CD4-positive, alpha-beta memory T cell (primary cell): ENCODE measurements at regions not wholly inside any gene's neighbourhood (a gene's known extent, or its start where the extent isn't known, plus 50 kb on each side); places are given as distances from the start of the nearest gene placed in this dataset.

Experiments
- CTCF ChIA-PET: fragments of 350-600 bp; sonication (Branson Sonifier 250); formaldehyde crosslinking; loops from one replicate; lab custom pipeline; 2021; ENCODE audit warnings: inconsistent platforms; ENCODE audit not compliant: partially characterized antibody; lab: Charles Lee
- POLR2A ChIA-PET: fragments of 350-600 bp; sonication (Branson Sonifier 250); formaldehyde crosslinking; loops from one replicate; lab custom pipeline; 2021; ENCODE audit not compliant: partially characterized antibody; lab: Charles Lee
- DNase-seq, 5 donors: peaks; one replicate each; pipeline versions ENCODE4 v3.0.0 to v3.0.0-alpha.2; 2020 to 2022; ENCODE audit warnings: mixed read lengths in 1 of 5
- H3K27ac ChIP-seq: one replicate; pipeline ENCODE4 v1.7.0; 2013; ENCODE audit warnings: low read depth, low read length
- H3K27me3 ChIP-seq: 2 replicates; pipeline ENCODE4 v1.7.0; 2013; ENCODE audit warnings: mild to moderate bottlenecking, low read length, moderate library complexity; ENCODE audit not compliant: insufficient read depth
- H3K36me3 ChIP-seq: 2 replicates; pipeline ENCODE4 v1.7.0; 2013; ENCODE audit warnings: mild to moderate bottlenecking, low read length, moderate library complexity; ENCODE audit not compliant: insufficient read depth
- H3K4me1 ChIP-seq: 2 replicates; pipeline ENCODE4 v1.7.0; 2013; ENCODE audit warnings: mild to moderate bottlenecking, low read length, moderate library complexity; ENCODE audit not compliant: insufficient read depth
- H3K4me3 ChIP-seq, 2 donors: one replicate each; pipeline ENCODE4 v1.7.0; 2013; ENCODE audit warnings: low read length in 2 of 2, mild to moderate bottlenecking in 1 of 2
- H3K9me3 ChIP-seq, 2 donors: one replicate each; pipeline ENCODE4 v1.7.0; 2013; ENCODE audit warnings: low read length in 2 of 2, control low read depth in 1 of 2; ENCODE audit not compliant: control insufficient read depth in 1 of 2
- H3K27ac Mint-ChIP-seq, 7 donors: one replicate each; pipeline ENCODE4 v1.8.0; 2020 to 2021; ENCODE audit warnings: mixed read lengths in 7 of 7, mild to moderate bottlenecking in 6 of 7, inconsistent platforms in 3 of 7, moderate library complexity in 3 of 7
- H3K27me3 Mint-ChIP-seq, 2 donors: one replicate each; pipeline ENCODE4 v1.8.0; 2020 to 2021; ENCODE audit warnings: mixed read lengths in 2 of 2
- H3K36me3 Mint-ChIP-seq, 2 donors: one replicate each; pipeline ENCODE4 v1.8.0; 2020 to 2021; ENCODE audit warnings: mixed read lengths in 2 of 2, inconsistent platforms in 1 of 2, mild to moderate bottlenecking in 1 of 2
- H3K4me1 Mint-ChIP-seq, 4 donors: one replicate each; pipeline ENCODE4 v1.8.0; 2020 to 2021; ENCODE audit warnings: mixed read lengths in 4 of 4, mild to moderate bottlenecking in 1 of 4
- H3K4me3 Mint-ChIP-seq, 8 donors: one replicate each; pipeline ENCODE4 v1.8.0; 2020 to 2021; ENCODE audit warnings: mixed read lengths in 8 of 8, mild to moderate bottlenecking in 7 of 8, moderate library complexity in 6 of 8, inconsistent platforms in 3 of 8
- H3K9me3 Mint-ChIP-seq, 8 donors: one replicate each; pipeline ENCODE4 v1.8.0; 2020 to 2021; ENCODE audit warnings: mixed read lengths in 8 of 8, mild to moderate bottlenecking in 5 of 8, inconsistent platforms in 3 of 8, moderate library complexity in 1 of 8
- intact Hi-C: fragments of 100-400 bp; cut with micrococcal nuclease; formaldehyde crosslinking; loops from one replicate; pipeline ENCODE4 v1.15.1; 2023

GRCh38 chr3:161851941-161852566, 355.4 kb downstream of the OTOL1 start:
- no peaks in the 10 kb centered on the region for H3K4me1 ChIP-seq
- Mint-ChIP-seq H3K27me3 (no peaks in the 10 kb centered on the region), H3K4me1 (no peaks in the 10 kb centered on the region), H3K4me3 (no peak overlapping the region), H3K27ac (no peak overlapping the region), H3K9me3 (peaks cover 0 to 7% (median 2%) of the 10 kb centered on the region in 8 donors), H3K36me3 (no peaks in the 10 kb centered on the region)
- no peak for DNase-seq
- ChIA-PET POLR2A (no interaction called here), CTCF (no interaction called here)
- no peak overlapping the region for H3K27ac ChIP-seq
- intact Hi-C loops: no loop called here
- H3K27me3 ChIP-seq: no peaks in the 10 kb centered on the region
- H3K36me3 ChIP-seq: no peaks in the 10 kb centered on the region
- no peak overlapping the region for H3K4me3 ChIP-seq
- H3K9me3 ChIP-seq: no peaks in the 10 kb centered on the region

- no peak overlapping the region for H3K4me3 Mint-ChIP-seq
- H3K36me3 Mint-ChIP-seq: no peaks in the 10 kb centered on the region
- Histone ChIP-seq H3K27ac (no peak overlapping the region), H3K4me3 (no peak overlapping the region), H3K36me3 (no peaks in the 10 kb centered on the region), H3K4me1 (no peaks in the 10 kb centered on the region), H3K9me3 (no peaks in the 10 kb centered on the region), H3K27me3 (no peaks in the 10 kb centered on the region)
- no peak for DNase-seq
- peaks cover 0 to 7% (median 2%) of the 10 kb centered on the region in 8 donors for H3K9me3 Mint-ChIP-seq
- no peak overlapping the region for H3K27ac Mint-ChIP-seq
- intact Hi-C loops: no loop called here
- ChIA-PET POLR2A (no interaction called here), CTCF (no interaction called here)
- no peaks in the 10 kb centered on the region for H3K4me1 Mint-ChIP-seq
- H3K27me3 Mint-ChIP-seq: no peaks in the 10 kb centered on the region
Observed at GRCh38 chr3:161852744-161853143, 356.1 kb downstream of the OTOL1 start.

- H3K27me3 ChIP-seq: no peaks in the 10 kb centered on the region
- Mint-ChIP-seq H3K27me3 (no peaks in the 10 kb centered on the region), H3K4me1 (no peaks in the 10 kb centered on the region), H3K4me3 (no peak overlapping the region), H3K27ac (no peak overlapping the region), H3K9me3 (peaks cover 0 to 6% (median 1%) of the 10 kb centered on the region in 8 donors), H3K36me3 (no peaks in the 10 kb centered on the region)
- DNase-seq: no peak
- no peaks in the 10 kb centered on the region for H3K4me1 ChIP-seq
- H3K36me3 ChIP-seq: no peaks in the 10 kb centered on the region
- H3K27ac ChIP-seq: no peak overlapping the region
- H3K9me3 ChIP-seq: no peaks in the 10 kb centered on the region
- ChIA-PET POLR2A (no interaction called here), CTCF (no interaction called here)
- no peak overlapping the region for H3K4me3 ChIP-seq
- intact Hi-C loops: no loop called here
Observed at GRCh38 chr3:161854232-161854771, 357.7 kb downstream of the OTOL1 start.

GRCh38 chr3:161859057-161859456, 362.4 kb downstream of the OTOL1 start:
- H3K27me3 ChIP-seq: no peaks in the 10 kb centered on the region
- CTCF ChIA-PET: no interaction called here
- no peaks in the 10 kb centered on the region for H3K36me3 Mint-ChIP-seq
- no peak for DNase-seq
- POLR2A ChIA-PET: no interaction called here
- H3K9me3 Mint-ChIP-seq: peaks cover 0 to 9% (median 0%) of the 10 kb centered on the region in 8 donors
- no peak overlapping the region for H3K4me3 Mint-ChIP-seq
- H3K4me1 ChIP-seq: no peaks in the 10 kb centered on the region
- no peaks in the 10 kb centered on the region for H3K27me3 Mint-ChIP-seq
- no peak overlapping the region for H3K4me3 ChIP-seq
- no peak overlapping the region for H3K27ac ChIP-seq
- no peaks in the 10 kb centered on the region for H3K36me3 ChIP-seq
- no peaks in the 10 kb centered on the region for H3K4me1 Mint-ChIP-seq
- H3K27ac Mint-ChIP-seq: no peak overlapping the region
- intact Hi-C loops: no loop called here
- H3K9me3 ChIP-seq: no peaks in the 10 kb centered on the region

- Mint-ChIP-seq H3K27me3 (no peaks in the 10 kb centered on the region), H3K9me3 (peaks cover 0 to 9% (median 0%) of the 10 kb centered on the region in 8 donors), H3K36me3 (no peaks in the 10 kb centered on the region), H3K4me1 (no peaks in the 10 kb centered on the region), H3K27ac (no peak overlapping the region), H3K4me3 (no peak overlapping the region)
- Histone ChIP-seq H3K36me3 (no peaks in the 10 kb centered on the region), H3K27ac (no peak overlapping the region), H3K4me1 (no peaks in the 10 kb centered on the region), H3K27me3 (no peaks in the 10 kb centered on the region), H3K9me3 (no peaks in the 10 kb centered on the region), H3K4me3 (no peak overlapping the region)
- POLR2A ChIA-PET: no interaction called here
- intact Hi-C loops: no loop called here
- no peak for DNase-seq
- CTCF ChIA-PET: no interaction called here
Observed at GRCh38 chr3:161859865-161860450, 363.4 kb downstream of the OTOL1 start.

GRCh38 chr3:161863775-161864174, 367.2 kb downstream of the OTOL1 start:
- no peaks in the 10 kb centered on the region for H3K36me3 Mint-ChIP-seq
- no peak overlapping the region for H3K27ac ChIP-seq
- H3K4me3 ChIP-seq: no peak overlapping the region
- intact Hi-C loops: no loop called here
- DNase-seq: no peak
- ChIA-PET POLR2A (no interaction called here), CTCF (no interaction called here)
- H3K9me3 ChIP-seq: no peaks in the 10 kb centered on the region
- H3K27ac Mint-ChIP-seq: no peak overlapping the region
- H3K9me3 Mint-ChIP-seq: peaks cover 0 to 9% (median 0%) of the 10 kb centered on the region in 8 donors
- H3K27me3 Mint-ChIP-seq: peaks cover 0 to 1% of the 10 kb centered on the region in 2 donors
- H3K4me1 ChIP-seq: no peaks in the 10 kb centered on the region
- no peaks in the 10 kb centered on the region for H3K36me3 ChIP-seq
- H3K4me3 Mint-ChIP-seq: no peak overlapping the region
- no peaks in the 10 kb centered on the region for H3K27me3 ChIP-seq
- no peaks in the 10 kb centered on the region for H3K4me1 Mint-ChIP-seq

GRCh38 chr3:161866176-161866575, 369.6 kb downstream of the OTOL1 start:
- H3K36me3 ChIP-seq: no peaks in the 10 kb centered on the region
- intact Hi-C loops: no loop called here
- no peaks in the 10 kb centered on the region for H3K36me3 Mint-ChIP-seq
- H3K27me3 ChIP-seq: no peaks in the 10 kb centered on the region
- H3K4me3 ChIP-seq: no peak overlapping the region
- ChIA-PET CTCF (no interaction called here), POLR2A (no interaction called here)
- H3K4me1 ChIP-seq: no peaks in the 10 kb centered on the region
- DNase-seq: no peak
- H3K27ac ChIP-seq: no peak overlapping the region
- no peaks in the 10 kb centered on the region for H3K9me3 ChIP-seq
- no peaks in the 10 kb centered on the region for H3K4me1 Mint-ChIP-seq
- no peak overlapping the region for H3K4me3 Mint-ChIP-seq
- peaks cover 0 to 4% (median 0%) of the 10 kb centered on the region in 8 donors for H3K9me3 Mint-ChIP-seq
- H3K27me3 Mint-ChIP-seq: peaks cover 0 to 1% of the 10 kb centered on the region in 2 donors
- H3K27ac Mint-ChIP-seq: no peak overlapping the region
